ENCODE measurements at regions not wholly inside any gene's neighbourhood (a gene's known extent, or its start where the extent isn't known, plus 50 kb on each side); places are given as distances from the start of the nearest gene placed in this dataset.
"Not testable (repeated sequence)": the region's sequence is repeated elsewhere in the genome, so short reads cannot be mapped to it uniquely, and the experiment has no call there.

- ATAC-seq (no peak), DNase-seq (no peak)
- Mint-ChIP-seq H3K4me3 (no peak overlapping the region), H3K9me3 (peaks cover 7% of the 10 kb centered on the region), H3K4me1 (ENCODE audit: low read depth) (no peaks in the 10 kb centered on the region), H3K36me3 (ENCODE audit: insufficient read depth) (no peaks in the 10 kb centered on the region), H3K27me3 (ENCODE audit: low read depth) (no peaks in the 10 kb centered on the region)
These were observed 337.4 kb downstream of the TCERG1L start for GRCh38 chr10:130974166-130974565.

DNA sequence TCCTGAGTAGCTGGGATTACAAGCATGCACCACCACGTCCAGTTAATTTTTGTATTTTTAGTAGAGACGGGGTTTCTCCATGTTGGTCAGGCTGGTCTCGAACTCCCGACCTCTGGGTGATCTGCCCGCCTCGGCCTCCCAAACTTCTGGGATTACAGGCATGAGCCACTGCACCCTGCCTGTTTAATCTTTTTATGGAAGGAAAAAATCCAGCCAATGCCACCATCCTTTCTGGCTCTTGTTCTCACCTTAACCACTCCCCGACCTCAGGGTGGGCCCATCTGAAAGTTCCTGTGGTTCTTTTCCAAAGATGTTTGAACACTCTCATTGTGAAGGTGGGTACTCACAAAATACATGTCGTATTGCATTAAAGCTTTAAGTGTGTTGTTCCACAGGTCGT, 336.2 kb downstream of the TCERG1L start:
- DNase-seq; H3K4me1 Mint-ChIP-seq (ENCODE audit: low read depth); H3K36me3 Mint-ChIP-seq (ENCODE audit: insufficient read depth); H3K9me3 Mint-ChIP-seq; H3K4me3 Mint-ChIP-seq; H3K27me3 Mint-ChIP-seq (ENCODE audit: low read depth); ATAC-seq: not testable (repeated sequence)

DNA sequence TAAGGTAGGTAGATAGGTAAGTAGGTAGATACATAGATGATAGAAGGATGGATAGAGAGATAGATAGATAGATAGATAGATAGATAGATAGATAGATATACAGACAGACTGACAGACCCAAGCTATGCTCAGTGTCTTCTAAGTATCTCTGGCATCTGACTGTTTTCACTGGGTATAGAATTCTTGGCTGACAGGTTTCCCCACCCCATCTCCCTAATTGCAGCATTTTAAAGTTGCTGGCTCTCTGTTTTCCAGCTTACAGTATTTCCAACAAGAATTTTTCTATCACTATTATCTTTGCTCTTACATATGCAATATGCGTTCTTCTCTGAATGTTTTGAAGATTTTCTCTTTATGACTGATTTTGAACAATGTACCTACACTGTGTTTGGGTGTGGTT, 328.7 kb downstream of the TCERG1L start:
- H3K9me3 Mint-ChIP-seq: peaks cover 17% of the 10 kb centered on the region
- H3K36me3 Mint-ChIP-seq (ENCODE audit: insufficient read depth): no peaks in the 10 kb centered on the region
- H3K4me1 Mint-ChIP-seq (ENCODE audit: low read depth): no peaks in the 10 kb centered on the region

DNA sequence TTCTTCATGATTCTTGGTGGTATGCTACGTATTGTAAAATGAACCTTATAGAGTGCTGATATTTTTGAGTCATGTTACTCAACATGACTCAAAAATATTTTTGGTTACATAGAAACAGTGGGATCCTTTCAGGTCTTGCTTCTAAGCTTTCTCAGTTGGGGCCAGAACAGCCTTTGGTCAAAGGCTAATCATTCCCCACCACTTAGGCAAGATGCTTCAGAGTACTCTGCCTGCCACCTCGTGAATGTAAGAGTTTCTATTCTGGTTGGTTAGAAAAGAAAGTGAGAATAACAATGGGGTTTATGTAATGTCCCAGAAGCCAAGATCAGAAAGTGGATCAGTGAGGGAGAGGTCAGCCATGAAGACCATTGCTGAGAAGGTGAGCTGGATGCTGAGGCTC, 327.8 kb downstream of the TCERG1L start:
- Mint-ChIP-seq H3K36me3 (ENCODE audit: insufficient read depth) (no peaks in the 10 kb centered on the region), H3K27me3 (ENCODE audit: low read depth) (peaks cover 2% of the 10 kb centered on the region), H3K4me3 (no peak overlapping the region), H3K9me3 (peaks cover 17% of the 10 kb centered on the region), H3K4me1 (ENCODE audit: low read depth) (no peaks in the 10 kb centered on the region)
- DNase-seq: no peak
- ATAC-seq: no peak

More for the DNA sequence above, 328.7 kb downstream of the TCERG1L start:
- Mint-ChIP-seq H3K27me3 (ENCODE audit: low read depth) (no peaks in the 10 kb centered on the region), H3K4me3 (no peak overlapping the region)
- DNase-seq (no peak), ATAC-seq (no peak)

DNA sequence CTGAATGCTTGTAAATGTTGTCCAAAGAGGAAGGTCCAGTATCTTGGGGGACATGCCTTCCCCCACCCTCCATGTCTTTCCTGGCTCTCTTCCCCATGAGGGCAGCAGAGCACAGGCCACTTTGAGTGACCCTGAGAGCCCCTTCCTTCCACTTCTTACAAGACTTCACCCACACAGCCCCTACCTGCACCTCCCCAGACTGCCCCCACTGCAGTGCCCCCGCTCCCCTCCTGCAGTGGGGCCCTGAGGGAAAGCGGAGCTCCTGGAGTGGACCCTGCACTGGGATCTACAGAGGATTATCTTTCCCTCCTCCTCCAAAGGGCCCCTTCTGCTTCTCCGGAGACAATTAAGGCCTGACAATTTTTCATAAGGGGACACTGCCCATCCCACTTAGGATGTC, 326.8 kb downstream of the TCERG1L start:
- peaks cover 2% of the 10 kb centered on the region for H3K27me3 Mint-ChIP-seq (ENCODE audit: low read depth)
- no peak for ATAC-seq

DNA sequence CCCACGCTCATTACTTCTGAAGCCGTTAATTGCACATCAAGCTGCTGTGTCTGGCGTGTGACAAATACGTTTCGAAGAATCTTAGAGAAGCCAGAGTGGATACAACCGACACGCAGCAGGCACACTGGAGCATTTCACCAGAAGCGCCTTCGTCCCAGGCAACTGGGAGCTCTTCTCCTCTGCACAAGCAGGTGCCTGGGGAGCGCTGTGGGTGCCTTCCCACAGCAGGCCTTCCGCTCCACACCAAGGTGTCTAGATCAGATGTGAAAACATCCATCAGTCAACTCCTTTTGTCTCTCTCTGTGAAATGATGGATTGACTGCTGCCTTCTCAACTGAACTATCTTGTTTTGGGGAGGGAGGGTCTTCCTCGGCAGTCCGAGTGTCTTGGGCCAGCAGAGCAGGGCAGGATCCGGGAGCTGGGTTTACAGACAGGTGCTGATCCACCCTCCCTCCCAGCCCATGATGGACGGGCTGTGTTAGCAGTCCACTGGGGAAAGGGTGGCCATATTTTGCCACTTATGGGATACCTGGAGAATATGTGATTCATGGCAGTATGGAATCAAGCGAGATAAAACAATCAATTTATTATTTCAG, 326.3 kb downstream of the TCERG1L start:
- Mint-ChIP-seq H3K9me3 (peaks cover 17% of the 10 kb centered on the region), H3K4me3 (no peak overlapping the region), H3K36me3 (ENCODE audit: insufficient read depth) (no peaks in the 10 kb centered on the region), H3K27me3 (ENCODE audit: low read depth) (peaks cover 2% of the 10 kb centered on the region), H3K4me1 (ENCODE audit: low read depth) (no peaks in the 10 kb centered on the region)
- ATAC-seq (no peak), DNase-seq (no peak)

More for the DNA sequence above, 326.8 kb downstream of the TCERG1L start:
- H3K9me3 Mint-ChIP-seq: peaks cover 17% of the 10 kb centered on the region
- no peak for DNase-seq
- H3K4me1 Mint-ChIP-seq (ENCODE audit: low read depth): no peaks in the 10 kb centered on the region
- no peak overlapping the region for H3K4me3 Mint-ChIP-seq
- H3K36me3 Mint-ChIP-seq (ENCODE audit: insufficient read depth): no peaks in the 10 kb centered on the region

GRCh38 chr10:130986846-130987245, 324.7 kb downstream of the TCERG1L start:
- ATAC-seq (no peak), DNase-seq (no peak)
- H3K4me1 Mint-ChIP-seq (ENCODE audit: low read depth): no peaks in the 10 kb centered on the region
- H3K9me3 Mint-ChIP-seq: peaks cover 17% of the 10 kb centered on the region
- no peaks in the 10 kb centered on the region for H3K36me3 Mint-ChIP-seq (ENCODE audit: insufficient read depth)
- peaks cover 2% of the 10 kb centered on the region for H3K27me3 Mint-ChIP-seq (ENCODE audit: low read depth)
- no peak overlapping the region for H3K4me3 Mint-ChIP-seq

- Mint-ChIP-seq H3K36me3 (ENCODE audit: insufficient read depth) (no peaks in the 10 kb centered on the region), H3K27me3 (ENCODE audit: low read depth) (peaks cover 2% of the 10 kb centered on the region)
- no peak for ATAC-seq
These were observed 324.1 kb downstream of the TCERG1L start for GRCh38 chr10:130987401-130987800.

GRCh38 chr10:130989670-130990232, 321.8 kb downstream of the TCERG1L start:
- H3K27me3 Mint-ChIP-seq (ENCODE audit: low read depth): peaks cover 2% of the 10 kb centered on the region
- no peak for DNase-seq

More at GRCh38 chr10:130987401-130987800, 324.1 kb downstream of the TCERG1L start:
- no peak for DNase-seq
- Mint-ChIP-seq H3K4me1 (ENCODE audit: low read depth) (no peaks in the 10 kb centered on the region), H3K4me3 (no peak overlapping the region), H3K9me3 (peaks cover 17% of the 10 kb centered on the region)

GRCh38 chr10:130990486-130990885, 321.0 kb downstream of the TCERG1L start:
- H3K4me1 Mint-ChIP-seq (ENCODE audit: low read depth): no peaks in the 10 kb centered on the region
- no peak for ATAC-seq
- no peaks in the 10 kb centered on the region for H3K9me3 Mint-ChIP-seq
- no peaks in the 10 kb centered on the region for H3K36me3 Mint-ChIP-seq (ENCODE audit: insufficient read depth)
- H3K27me3 Mint-ChIP-seq (ENCODE audit: low read depth): peaks cover 2% of the 10 kb centered on the region
- no peak for DNase-seq
- no peak overlapping the region for H3K4me3 Mint-ChIP-seq

More at GRCh38 chr10:130989670-130990232, 321.8 kb downstream of the TCERG1L start:
- H3K9me3 Mint-ChIP-seq: no peaks in the 10 kb centered on the region
- no peaks in the 10 kb centered on the region for H3K36me3 Mint-ChIP-seq (ENCODE audit: insufficient read depth)
- no peak overlapping the region for H3K4me3 Mint-ChIP-seq
- ATAC-seq: no peak
- no peaks in the 10 kb centered on the region for H3K4me1 Mint-ChIP-seq (ENCODE audit: low read depth)

- Mint-ChIP-seq H3K9me3 (no peaks in the 10 kb centered on the region), H3K36me3 (ENCODE audit: insufficient read depth) (no peaks in the 10 kb centered on the region), H3K4me3 (no peak overlapping the region), H3K4me1 (ENCODE audit: low read depth) (no peaks in the 10 kb centered on the region), H3K27me3 (ENCODE audit: low read depth) (peaks cover 1% of the 10 kb centered on the region)
- ATAC-seq (no peak), DNase-seq (no peak)
These were observed 318.6 kb downstream of the TCERG1L start for GRCh38 chr10:130992802-130993523.

DNA sequence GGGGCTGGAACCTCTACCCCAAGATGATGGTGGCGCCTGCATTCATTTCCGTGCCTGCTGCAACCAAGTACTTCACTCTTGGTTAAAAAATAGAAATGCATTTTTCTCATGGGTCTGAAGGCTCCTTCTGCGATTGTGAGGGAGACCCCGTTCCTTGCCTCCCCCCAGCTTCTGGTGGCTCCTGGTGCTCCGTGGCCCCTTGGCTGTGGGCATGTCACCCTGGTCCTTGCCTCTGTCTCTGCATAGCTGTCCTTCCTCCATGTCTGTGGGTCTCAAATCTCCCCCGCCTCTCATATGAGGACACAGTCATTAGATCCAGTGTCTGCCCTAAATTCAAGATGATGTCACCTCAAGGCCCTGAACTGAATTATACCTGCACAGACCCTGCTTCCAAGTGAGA, 317.9 kb downstream of the TCERG1L start:
- no peak for DNase-seq
- Mint-ChIP-seq H3K4me3 (no peak overlapping the region), H3K36me3 (ENCODE audit: insufficient read depth) (no peaks in the 10 kb centered on the region), H3K9me3 (no peaks in the 10 kb centered on the region), H3K27me3 (ENCODE audit: low read depth) (no peaks in the 10 kb centered on the region), H3K4me1 (ENCODE audit: low read depth) (no peaks in the 10 kb centered on the region)
- ATAC-seq: no peak

- no peaks in the 10 kb centered on the region for H3K36me3 Mint-ChIP-seq (ENCODE audit: insufficient read depth)
- no peaks in the 10 kb centered on the region for H3K4me1 Mint-ChIP-seq (ENCODE audit: low read depth)
- no peak overlapping the region for H3K4me3 Mint-ChIP-seq
- H3K9me3 Mint-ChIP-seq: no peaks in the 10 kb centered on the region
- no peak for DNase-seq
- no peaks in the 10 kb centered on the region for H3K27me3 Mint-ChIP-seq (ENCODE audit: low read depth)
- no peak for ATAC-seq
These were observed 317.3 kb downstream of the TCERG1L start for GRCh38 chr10:130994191-130994590.

- H3K36me3 Mint-ChIP-seq (ENCODE audit: insufficient read depth): no peaks in the 10 kb centered on the region
- ATAC-seq: no peak
- no peaks in the 10 kb centered on the region for H3K27me3 Mint-ChIP-seq (ENCODE audit: low read depth)
- H3K4me1 Mint-ChIP-seq (ENCODE audit: low read depth): no peaks in the 10 kb centered on the region
- DNase-seq: no peak
- no peak overlapping the region for H3K4me3 Mint-ChIP-seq
- H3K9me3 Mint-ChIP-seq: no peaks in the 10 kb centered on the region
These were observed 316.7 kb downstream of the TCERG1L start for GRCh38 chr10:130994845-130995244.

Data from activated T-cell treated with anti-CD3 and anti-CD28 coated beads, Interleukin-2, amount 50 U/mL, for 4 hours (primary cell).